GM19463 (cell line): ENCODE measurements at regions not wholly inside any gene's neighbourhood (a gene's known extent, or its start where the extent isn't known, plus 50 kb on each side); places are given as distances from the start of the nearest gene placed in this dataset.

Experiments
- ATAC-seq: cut with Tn5 transposase; IDR thresholded peaks from one replicate; pipeline ENCODE4 v1.9.1; 2021; ENCODE audit warnings: mild to moderate bottlenecking, moderate library complexity; ENCODE audit not compliant: unreplicated experiment

- ATAC-seq, result no peak
Observed at GRCh38 chr12:17810399-17810798, 279.6 kb downstream of the RERGL start.

- ATAC-seq, result no peak
Observed at GRCh38 chr12:17809206-17809605, 280.8 kb downstream of the RERGL start.

- no peak for ATAC-seq
Observed at GRCh38 chr12:17802657-17803641, 287.0 kb downstream of the RERGL start.

GRCh38 chr12:17793854-17794253, 296.1 kb downstream of the RERGL start:
- ATAC-seq, result no peak

- ATAC-seq, result no peak
Observed at GRCh38 chr12:17778242-17778641, 311.8 kb downstream of the RERGL start.

- ATAC-seq, result no peak
Observed at GRCh38 chr12:17763366-17763765, 326.6 kb downstream of the RERGL start.

GRCh38 chr12:17759982-17760381, 330.0 kb downstream of the RERGL start:
- ATAC-seq, result no peak
